ENCODE measurements at regions not wholly inside any gene's neighbourhood (a gene's known extent, or its start where the extent isn't known, plus 50 kb on each side); places are given as distances from the start of the nearest gene placed in this dataset.

GRCh38 chr12:124406043-124406442 is 111.2 kb downstream of the RFLNA start:
- TF ChIP-seq CTCF (IDR thresholded peaks at IDR 0.05): no peak
- TF ChIP-seq POLR2A (IDR thresholded peaks at IDR 0.05): no peak
